Lower leg skin (tissue), 3 donors: ENCODE measurements at regions not wholly inside any gene's neighbourhood (a gene's known extent, or its start where the extent isn't known, plus 50 kb on each side); places are given as distances from the start of the nearest gene placed in this dataset.

Experiments
- POLR2A ChIP-seq, 2 donors: fragments of 450-650 bp; IDR thresholded peaks; one replicate each; pipeline ENCODE4 v1.6.1; 2016 to 2017; ENCODE audit warnings: antibody characterized with exemption in 2 of 2, mild to moderate bottlenecking in 1 of 2, moderate library complexity in 1 of 2
- TF ChIP-seq, protein P1 (sequence below), 3 donors: fragments of 450-650 bp; IDR thresholded peaks; one replicate each; pipeline ENCODE4 v1.5.1; 2016; ENCODE audit warnings: antibody characterized with exemption in 3 of 3, mild to moderate bottlenecking in 3 of 3, moderate library complexity in 2 of 3

- TF ChIP-seq, protein P1, sequence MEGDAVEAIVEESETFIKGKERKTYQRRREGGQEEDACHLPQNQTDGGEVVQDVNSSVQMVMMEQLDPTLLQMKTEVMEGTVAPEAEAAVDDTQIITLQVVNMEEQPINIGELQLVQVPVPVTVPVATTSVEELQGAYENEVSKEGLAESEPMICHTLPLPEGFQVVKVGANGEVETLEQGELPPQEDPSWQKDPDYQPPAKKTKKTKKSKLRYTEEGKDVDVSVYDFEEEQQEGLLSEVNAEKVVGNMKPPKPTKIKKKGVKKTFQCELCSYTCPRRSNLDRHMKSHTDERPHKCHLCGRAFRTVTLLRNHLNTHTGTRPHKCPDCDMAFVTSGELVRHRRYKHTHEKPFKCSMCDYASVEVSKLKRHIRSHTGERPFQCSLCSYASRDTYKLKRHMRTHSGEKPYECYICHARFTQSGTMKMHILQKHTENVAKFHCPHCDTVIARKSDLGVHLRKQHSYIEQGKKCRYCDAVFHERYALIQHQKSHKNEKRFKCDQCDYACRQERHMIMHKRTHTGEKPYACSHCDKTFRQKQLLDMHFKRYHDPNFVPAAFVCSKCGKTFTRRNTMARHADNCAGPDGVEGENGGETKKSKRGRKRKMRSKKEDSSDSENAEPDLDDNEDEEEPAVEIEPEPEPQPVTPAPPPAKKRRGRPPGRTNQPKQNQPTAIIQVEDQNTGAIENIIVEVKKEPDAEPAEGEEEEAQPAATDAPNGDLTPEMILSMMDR (IDR thresholded peaks at IDR 0.05) = no peak
- TF ChIP-seq POLR2A (IDR thresholded peaks at IDR 0.05) = no peak
Measured at GRCh38 chr10:2011106-2011716, 273.9 kb upstream of the ADARB2 start.
